ENCODE measurements at regions not wholly inside any gene's neighbourhood (a gene's known extent, or its start where the extent isn't known, plus 50 kb on each side); places are given as distances from the start of the nearest gene placed in this dataset.

DNA sequence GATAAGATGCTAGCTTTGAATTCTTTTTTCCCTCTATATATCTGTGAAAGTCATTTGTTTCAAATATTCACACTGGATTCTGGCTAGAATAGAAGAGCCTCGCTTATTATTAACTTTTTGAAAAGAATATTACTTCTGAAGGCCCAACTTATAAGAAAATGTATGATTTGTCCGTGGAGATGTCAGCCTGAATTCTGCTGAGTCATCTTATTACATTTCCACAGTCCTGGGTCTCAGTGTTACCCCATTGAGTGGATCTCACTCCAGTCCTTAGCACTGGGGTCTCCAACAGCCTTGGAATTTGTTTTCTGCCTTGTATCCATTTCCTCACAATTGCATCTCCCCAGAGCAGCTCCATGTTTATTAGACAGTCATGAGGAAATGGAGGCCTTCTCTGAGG is 907.9 kb downstream of the VRK1 start:
- TF ChIP-seq NFIC (IDR thresholded peaks at IDR 0.05): no peak
- no peak for TF ChIP-seq TAF1 (IDR thresholded peaks at IDR 0.05; ENCODE audit: low read depth)
- no peak for TF ChIP-seq FOXM1 (IDR thresholded peaks at IDR 0.05; ENCODE audit: borderline replicate concordance, low read depth)
- TF ChIP-seq YY1 (IDR thresholded peaks at IDR 0.05; ENCODE audit: low read depth): no peak
- no peak for TF ChIP-seq TCF12 (IDR thresholded peaks at IDR 0.05; ENCODE audit: low read depth)
- no peak for TF ChIP-seq CEBPB (IDR thresholded peaks at IDR 0.05)
- TF ChIP-seq EP300 (IDR thresholded peaks at IDR 0.05; ENCODE audit: borderline replicate concordance): no peak
- no peak for TF ChIP-seq EGR1 (IDR thresholded peaks at IDR 0.05)
- TF ChIP-seq TEAD4 (IDR thresholded peaks at IDR 0.05): no peak
- TF ChIP-seq MAX (IDR thresholded peaks at IDR 0.05): no peak

DNA sequence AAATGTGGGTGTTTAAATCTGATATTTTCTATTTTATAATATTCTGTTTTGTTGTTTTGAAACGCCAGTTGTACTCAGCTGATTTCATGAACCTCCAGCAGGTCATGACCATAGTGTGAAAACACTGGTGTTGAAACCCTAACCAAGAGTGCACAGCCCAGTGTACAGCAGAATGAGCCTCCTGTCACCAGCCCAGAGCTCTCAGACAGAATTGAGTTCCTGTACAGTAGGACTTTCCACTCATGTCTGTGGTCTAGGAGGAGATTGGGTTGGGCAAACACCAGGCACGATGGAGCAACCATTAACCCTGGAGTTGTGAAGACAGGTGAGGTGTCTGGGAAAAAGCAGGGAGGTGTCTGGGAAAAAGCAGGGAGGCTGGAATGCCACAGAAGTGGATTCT is 908.8 kb downstream of the VRK1 start:
- TF ChIP-seq FOXM1 (IDR thresholded peaks at IDR 0.05; ENCODE audit: borderline replicate concordance, low read depth) (no peak), EP300 (IDR thresholded peaks at IDR 0.05; ENCODE audit: borderline replicate concordance) (no peak), TAF1 (IDR thresholded peaks at IDR 0.05; ENCODE audit: low read depth) (no peak), USF1 (IDR thresholded peaks at IDR 0.05) (no peak), ZBTB7A (IDR thresholded peaks at IDR 0.05; ENCODE audit: low read depth) (no peak), TEAD4 (IDR thresholded peaks at IDR 0.05) (no peak), TCF12 (IDR thresholded peaks at IDR 0.05; ENCODE audit: low read depth) (no peak), NFIC (IDR thresholded peaks at IDR 0.05) (no peak), RAD21 (IDR thresholded peaks at IDR 0.05; ENCODE audit: low read depth) (no peak), YY1 (IDR thresholded peaks at IDR 0.05; ENCODE audit: low read depth) (no peak), CEBPB (IDR thresholded peaks at IDR 0.05) (no peak), EGR1 (IDR thresholded peaks at IDR 0.05) (no peak), MAX (IDR thresholded peaks at IDR 0.05) (no peak), CREB1 (IDR thresholded peaks at IDR 0.05; ENCODE audit: low read depth) (no peak)
- TF ChIP-seq, protein P1, sequence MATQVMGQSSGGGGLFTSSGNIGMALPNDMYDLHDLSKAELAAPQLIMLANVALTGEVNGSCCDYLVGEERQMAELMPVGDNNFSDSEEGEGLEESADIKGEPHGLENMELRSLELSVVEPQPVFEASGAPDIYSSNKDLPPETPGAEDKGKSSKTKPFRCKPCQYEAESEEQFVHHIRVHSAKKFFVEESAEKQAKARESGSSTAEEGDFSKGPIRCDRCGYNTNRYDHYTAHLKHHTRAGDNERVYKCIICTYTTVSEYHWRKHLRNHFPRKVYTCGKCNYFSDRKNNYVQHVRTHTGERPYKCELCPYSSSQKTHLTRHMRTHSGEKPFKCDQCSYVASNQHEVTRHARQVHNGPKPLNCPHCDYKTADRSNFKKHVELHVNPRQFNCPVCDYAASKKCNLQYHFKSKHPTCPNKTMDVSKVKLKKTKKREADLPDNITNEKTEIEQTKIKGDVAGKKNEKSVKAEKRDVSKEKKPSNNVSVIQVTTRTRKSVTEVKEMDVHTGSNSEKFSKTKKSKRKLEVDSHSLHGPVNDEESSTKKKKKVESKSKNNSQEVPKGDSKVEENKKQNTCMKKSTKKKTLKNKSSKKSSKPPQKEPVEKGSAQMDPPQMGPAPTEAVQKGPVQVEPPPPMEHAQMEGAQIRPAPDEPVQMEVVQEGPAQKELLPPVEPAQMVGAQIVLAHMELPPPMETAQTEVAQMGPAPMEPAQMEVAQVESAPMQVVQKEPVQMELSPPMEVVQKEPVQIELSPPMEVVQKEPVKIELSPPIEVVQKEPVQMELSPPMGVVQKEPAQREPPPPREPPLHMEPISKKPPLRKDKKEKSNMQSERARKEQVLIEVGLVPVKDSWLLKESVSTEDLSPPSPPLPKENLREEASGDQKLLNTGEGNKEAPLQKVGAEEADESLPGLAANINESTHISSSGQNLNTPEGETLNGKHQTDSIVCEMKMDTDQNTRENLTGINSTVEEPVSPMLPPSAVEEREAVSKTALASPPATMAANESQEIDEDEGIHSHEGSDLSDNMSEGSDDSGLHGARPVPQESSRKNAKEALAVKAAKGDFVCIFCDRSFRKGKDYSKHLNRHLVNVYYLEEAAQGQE (IDR thresholded peaks at IDR 0.05; ENCODE audit: low read depth): no peak

DNA sequence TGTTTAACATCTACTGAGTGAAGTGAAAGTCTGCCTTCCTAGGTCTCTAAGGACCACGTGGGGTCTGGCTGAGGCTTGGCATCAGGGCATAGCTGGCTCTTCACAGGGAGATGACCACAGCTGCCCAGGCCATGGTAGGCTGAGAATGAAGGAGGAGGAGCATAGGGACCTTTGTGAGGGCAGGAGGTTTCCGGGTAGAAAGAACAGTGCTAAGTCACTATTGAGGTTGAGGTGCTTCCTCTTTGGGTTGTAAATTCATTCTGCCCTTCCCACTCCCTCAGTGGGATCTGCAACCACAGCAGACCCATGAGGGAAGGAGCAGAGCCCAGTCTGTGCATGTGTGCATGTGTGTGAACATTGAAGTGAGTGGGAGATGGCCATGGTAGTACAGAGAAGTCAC is 909.6 kb downstream of the VRK1 start:
- TF ChIP-seq CEBPB (IDR thresholded peaks at IDR 0.05) (no peak), ZBTB7A (IDR thresholded peaks at IDR 0.05; ENCODE audit: low read depth) (no peak), RAD21 (IDR thresholded peaks at IDR 0.05; ENCODE audit: low read depth) (no peak)

GRCh38 chr14:97707603-97708002 is 910.4 kb downstream of the VRK1 start:
- TF ChIP-seq EP300 (IDR thresholded peaks at IDR 0.05; ENCODE audit: borderline replicate concordance) (no peak), CEBPB (IDR thresholded peaks at IDR 0.05) (no peak), ZBTB7A (IDR thresholded peaks at IDR 0.05; ENCODE audit: low read depth) (no peak), RAD21 (IDR thresholded peaks at IDR 0.05; ENCODE audit: low read depth) (no peak), MAX (IDR thresholded peaks at IDR 0.05) (no peak), TEAD4 (IDR thresholded peaks at IDR 0.05) (no peak), NFIC (IDR thresholded peaks at IDR 0.05) (no peak), USF1 (IDR thresholded peaks at IDR 0.05) (no peak), TCF12 (IDR thresholded peaks at IDR 0.05; ENCODE audit: low read depth) (no peak), TAF1 (IDR thresholded peaks at IDR 0.05; ENCODE audit: low read depth) (no peak), CREB1 (IDR thresholded peaks at IDR 0.05; ENCODE audit: low read depth) (no peak), FOXM1 (IDR thresholded peaks at IDR 0.05; ENCODE audit: borderline replicate concordance, low read depth) (no peak), YY1 (IDR thresholded peaks at IDR 0.05; ENCODE audit: low read depth) (no peak), EGR1 (IDR thresholded peaks at IDR 0.05) (no peak)
- TF ChIP-seq, protein P1 (IDR thresholded peaks at IDR 0.05; ENCODE audit: low read depth): no peak

DNA sequence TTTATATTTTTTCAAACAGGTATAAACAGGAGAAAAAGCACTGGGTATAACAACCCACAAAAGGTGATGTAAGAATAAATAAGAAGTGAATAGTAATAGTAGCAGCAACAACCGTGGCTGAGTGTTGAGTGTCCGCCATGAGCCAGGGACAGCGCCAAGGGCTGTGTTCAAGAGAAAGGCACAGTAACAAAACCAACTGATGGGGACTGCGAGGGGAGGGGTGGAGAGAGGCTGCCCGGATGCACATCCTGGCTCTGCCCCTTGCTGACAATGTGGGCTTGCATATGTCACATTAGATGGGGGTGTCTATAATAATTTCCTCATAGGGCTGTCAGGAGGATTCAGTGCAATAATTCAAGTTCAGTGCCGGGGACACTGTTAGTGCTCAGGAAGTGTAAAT is 912.4 kb downstream of the VRK1 start:
- TF ChIP-seq TAF1 (IDR thresholded peaks at IDR 0.05; ENCODE audit: low read depth) (no peak), CREB1 (IDR thresholded peaks at IDR 0.05; ENCODE audit: low read depth) (no peak), MAX (IDR thresholded peaks at IDR 0.05) (no peak), EGR1 (IDR thresholded peaks at IDR 0.05) (no peak), USF1 (IDR thresholded peaks at IDR 0.05) (no peak), CEBPB (IDR thresholded peaks at IDR 0.05) (no peak), FOXM1 (IDR thresholded peaks at IDR 0.05; ENCODE audit: borderline replicate concordance, low read depth) (no peak), YY1 (IDR thresholded peaks at IDR 0.05; ENCODE audit: low read depth) (no peak), TEAD4 (IDR thresholded peaks at IDR 0.05) (no peak), EP300 (IDR thresholded peaks at IDR 0.05; ENCODE audit: borderline replicate concordance) (no peak), NFIC (IDR thresholded peaks at IDR 0.05) (no peak)
- TF ChIP-seq, protein P1 (IDR thresholded peaks at IDR 0.05; ENCODE audit: low read depth): no peak
